GM23338 (cell line): ENCODE measurements at regions not wholly inside any gene's neighbourhood (a gene's known extent, or its start where the extent isn't known, plus 50 kb on each side); places are given as distances from the start of the nearest gene placed in this dataset.
"Not testable (repeated sequence)": the region's sequence is repeated elsewhere in the genome, so short reads cannot be mapped to it uniquely, and the experiment has no call there.

Source experiments
- ATAC-seq: fragments of 200-7000 bp; cut with Tn5 transposase; 3 replicates; pipeline ENCODE4 v1.9.1; 2020
- DNase-seq: peaks from one replicate; pipeline ENCODE4 v3.0.0-alpha.2; 2015; ENCODE audit warnings: low spot score
- H2AFZ ChIP-seq: fragments of 200-600 bp; sonication (generic); 2 replicates; pipeline ENCODE4 v1.8.0; 2016; ENCODE audit warnings: antibody characterized with exemption, mild to moderate bottlenecking, moderate library complexity
- H3F3A ChIP-seq: fragments of 200-600 bp; sonication (generic); replicated peaks from 2 replicates; pipeline ENCODE4 v1.8.0; 2017; ENCODE audit warnings: antibody characterized with exemption, mixed run types, low read depth
- H3K27ac ChIP-seq: fragments of 200-600 bp; sonication (generic); 2 replicates; pipeline ENCODE4 v1.6.1; 2016; ENCODE audit warnings: low read depth
- H3K27me3 ChIP-seq: fragments of 200-600 bp; sonication (generic); 2 replicates; pipeline ENCODE4 v1.8.0; 2016; ENCODE audit warnings: mild to moderate bottlenecking, mixed run types, moderate library complexity; ENCODE audit not compliant: insufficient read depth
- H3K36me3 ChIP-seq: fragments of 200-600 bp; sonication (generic); 2 replicates; pipeline ENCODE4 v1.8.0; 2016; ENCODE audit warnings: mild to moderate bottlenecking; ENCODE audit not compliant: insufficient read depth
- H3K4me1 ChIP-seq: fragments of 200-600 bp; sonication (generic); 2 replicates; pipeline ENCODE4 v1.8.0; 2016; ENCODE audit warnings: mild to moderate bottlenecking, moderate library complexity; ENCODE audit not compliant: insufficient read depth
- H3K4me2 ChIP-seq: fragments of 200-600 bp; sonication (generic); 2 replicates; pipeline ENCODE4 v1.7.1; 2017; ENCODE audit warnings: mixed run types
- H3K4me3 ChIP-seq: fragments of 200-600 bp; sonication (generic); 2 replicates; pipeline ENCODE4 v1.6.1; 2016; ENCODE audit warnings: mixed run types
- H3K79me2 ChIP-seq: fragments of 200-600 bp; sonication (generic); replicated peaks from 2 replicates; pipeline ENCODE4 v1.8.0; 2017; ENCODE audit warnings: mild to moderate bottlenecking; ENCODE audit not compliant: insufficient read depth
- H3K9me2 ChIP-seq: fragments of 200-600 bp; sonication (generic); 2 replicates; pipeline ENCODE4 v1.8.0; 2017; ENCODE audit not compliant: insufficient read depth
- H4K20me1 ChIP-seq: fragments of 200-600 bp; sonication (generic); replicated peaks from 2 replicates; pipeline ENCODE4 v1.8.0; 2017; ENCODE audit warnings: mild to moderate bottlenecking; ENCODE audit not compliant: insufficient read depth
- H3K27ac Mint-ChIP-seq: 2 replicates; pipeline ENCODE4 v1.8.0; 2020; ENCODE audit warnings: inconsistent platforms, mild to moderate bottlenecking, moderate library complexity, mixed read lengths
- H3K27me3 Mint-ChIP-seq: 3 replicates; pipeline ENCODE4 v1.8.0; 2022; ENCODE audit warnings: low read depth, mild to moderate bottlenecking, moderate library complexity, mixed read lengths, inconsistent platforms; ENCODE audit not compliant: insufficient read depth, poor library complexity
- H3K36me3 Mint-ChIP-seq: 3 replicates; pipeline ENCODE4 v1.8.0; 2021; ENCODE audit warnings: low read depth, mild to moderate bottlenecking, inconsistent platforms, moderate library complexity, mixed read lengths
- H3K4me1 Mint-ChIP-seq: 3 replicates; pipeline ENCODE4 v1.8.0; 2020; ENCODE audit warnings: mild to moderate bottlenecking, inconsistent platforms, mixed read lengths
- H3K4me3 Mint-ChIP-seq: 3 replicates; pipeline ENCODE4 v1.8.0; 2021; ENCODE audit warnings: moderate library complexity, mild to moderate bottlenecking, inconsistent platforms, mixed read lengths
- H3K9me3 Mint-ChIP-seq: 3 replicates; pipeline ENCODE4 v1.8.0; 2020; ENCODE audit warnings: moderate library complexity, mild to moderate bottlenecking, inconsistent platforms, mixed read lengths
- CTCF ChIP-seq, 2 experiments: fragments of 200-600 bp in 1 of 2; sonication (generic) in 1 of 2; conservative IDR thresholded peaks; 2 replicates each; pipeline versions ENCODE4 v1.5.1 to v1.6.1; 2016 to 2017; ENCODE audit warnings: antibody characterized with exemption in 2 of 2, low read depth in 2 of 2, mild to moderate bottlenecking in 2 of 2, moderate library complexity in 1 of 2
- ETS1 ChIP-seq: IDR thresholded peaks from 2 replicates; pipeline ENCODE4 v1.6.1; 2016; ENCODE audit warnings: antibody characterized with exemption
- EZH2 ChIP-seq: fragments of 200-600 bp; sonication (generic); IDR thresholded peaks from one replicate; pipeline ENCODE4 v1.8.0; 2017; ENCODE audit warnings: antibody characterized with exemption, mild to moderate bottlenecking, low read depth; ENCODE audit not compliant: unreplicated experiment
- JUNB ChIP-seq: IDR thresholded peaks from one replicate; pipeline ENCODE4 v1.6.1; 2016; ENCODE audit warnings: antibody characterized with exemption; ENCODE audit not compliant: unreplicated experiment
- NANOG ChIP-seq: IDR thresholded peaks from 2 replicates; pipeline ENCODE4 v1.6.1; 2016; ENCODE audit warnings: antibody characterized with exemption, borderline replicate concordance
- POLR2AphosphoS5 ChIP-seq: IDR thresholded peaks from 2 replicates; pipeline ENCODE4 v1.6.1; 2016; ENCODE audit warnings: antibody characterized with exemption, low read depth
- STAT1 ChIP-seq: IDR thresholded peaks from one replicate; pipeline ENCODE4 v1.6.1; 2016; ENCODE audit warnings: antibody characterized with exemption; ENCODE audit not compliant: unreplicated experiment
- ZNF331 ChIP-seq: fragments of 250-450 bp; sonication (Bioruptor Pico); IDR thresholded peaks from 2 replicates; pipeline ENCODE4 v1.5.0; 2020; ENCODE audit warnings: low read depth, mild to moderate bottlenecking, moderate library complexity
- ZNF462 ChIP-seq: fragments of 250-450 bp; sonication (Bioruptor Pico); IDR thresholded peaks from 2 replicates; pipeline ENCODE4 v1.5.0; 2020; ENCODE audit warnings: mild to moderate bottlenecking, moderate library complexity

- peaks cover 45% of the 10 kb centered on the region for H3K27me3 Mint-ChIP-seq
- Histone ChIP-seq H2AFZ (no peak overlapping the region), H3K9me2 (no peaks in the 10 kb centered on the region), H3K4me1 (no peaks in the 10 kb centered on the region), H3K79me2 (no peaks in the 10 kb centered on the region), H3K4me3 (peak overlapping the region; percentile 57), H3K27ac (no peak overlapping the region), H3K4me2 (peak overlapping the region; percentile 92), H3K27me3 (peaks cover 55% of the 10 kb centered on the region), H4K20me1 (no peaks in the 10 kb centered on the region), H3F3A (0 out of 2 replicates have a peak, but pooled peaks cover 2% of the 10 kb centered on the region), H3K36me3 (no peaks in the 10 kb centered on the region)
- H3K4me1 Mint-ChIP-seq, result peaks cover 7% of the 10 kb centered on the region
- H3K36me3 Mint-ChIP-seq, result peaks cover 28% of the 10 kb centered on the region
- no peak overlapping the region for H3K27ac Mint-ChIP-seq
- peak overlapping the region; percentile 73 for H3K4me3 Mint-ChIP-seq
- no peak for TF ChIP-seq STAT1
- TF ChIP-seq EZH2, result peak; percentile 61
- no peak for TF ChIP-seq ZNF462 (CRISPR knock-in tag)
- no peak for TF ChIP-seq CTCF (conservative IDR thresholded peaks at IDR 0.05; ENCODE audit: low read depth in 2 of 2)
- TF ChIP-seq POLR2AphosphoS5, result no peak
- no peak for TF ChIP-seq ZNF331
- TF ChIP-seq ETS1, result no peak
- no peak for TF ChIP-seq NANOG
- no peak for TF ChIP-seq JUNB
- H3K9me3 Mint-ChIP-seq, result peaks cover 66% of the 10 kb centered on the region
- ATAC-seq (peak; percentile 98), DNase-seq (peak; percentile 100)
These were observed 1468.0 kb downstream of the FOXD4L5 start for GRCh38 chr9:63816751-63817621.

GRCh38 chr9:63814970-63815669, 1469.9 kb downstream of the FOXD4L5 start:
- not testable (repeated sequence) for H3K27ac ChIP-seq, H3K4me1 Mint-ChIP-seq, DNase-seq, ATAC-seq, H3K4me2 ChIP-seq, H3K9me2 ChIP-seq, H3K4me3 ChIP-seq, H2AFZ ChIP-seq, H3K79me2 ChIP-seq, H3K4me1 ChIP-seq, H3F3A ChIP-seq, H3K4me3 Mint-ChIP-seq, H3K27ac Mint-ChIP-seq, H4K20me1 ChIP-seq, H3K36me3 ChIP-seq
- Mint-ChIP-seq H3K27me3 (peaks cover 39% of the 10 kb centered on the region), H3K36me3 (peaks cover 25% of the 10 kb centered on the region), H3K9me3 (peaks cover 76% of the 10 kb centered on the region)
- H3K27me3 ChIP-seq, result peaks cover 47% of the 10 kb centered on the region
